Dedifferentiated amniotic fluid mesenchymal stem cell (primary cell): ENCODE measurements at regions not wholly inside any gene's neighbourhood (a gene's known extent, or its start where the extent isn't known, plus 50 kb on each side); places are given as distances from the start of the nearest gene placed in this dataset.

Experiments used
- DNase-seq: peaks from one replicate; pipeline ENCODE4 v3.0.0-alpha.2; 2016; ENCODE audit errors: extremely low spot score

- no peak for DNase-seq
Observed at GRCh38 chr11:112785149-112785548, 176.1 kb upstream of the NCAM1 start.

DNA sequence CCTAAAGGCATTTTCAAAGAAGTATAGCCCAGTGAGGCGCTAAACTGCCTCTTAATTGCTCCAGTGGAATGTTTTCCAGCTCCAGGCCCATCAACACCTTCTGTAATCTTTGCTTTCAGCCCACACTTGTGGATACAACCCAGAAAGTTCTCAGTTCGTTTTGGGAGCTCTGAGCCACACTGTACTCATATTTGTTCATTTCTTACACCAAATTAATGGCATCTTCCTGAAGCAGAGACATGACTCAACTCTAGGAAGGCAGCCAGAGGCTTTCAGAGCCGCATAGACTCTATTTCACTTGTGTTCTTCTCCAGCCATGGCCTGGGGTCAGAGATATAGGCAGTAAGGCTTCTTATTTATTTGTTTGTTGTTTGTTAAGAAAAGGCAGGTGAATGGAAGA, 175.5 kb upstream of the NCAM1 start:
- no peak for DNase-seq

GRCh38 chr11:112786196-112786595, 175.0 kb upstream of the NCAM1 start:
- no peak for DNase-seq

GRCh38 chr11:112786886-112787530, 174.2 kb upstream of the NCAM1 start:
- DNase-seq = no peak

GRCh38 chr11:112789481-112789880, 171.7 kb upstream of the NCAM1 start:
- no peak for DNase-seq

DNA sequence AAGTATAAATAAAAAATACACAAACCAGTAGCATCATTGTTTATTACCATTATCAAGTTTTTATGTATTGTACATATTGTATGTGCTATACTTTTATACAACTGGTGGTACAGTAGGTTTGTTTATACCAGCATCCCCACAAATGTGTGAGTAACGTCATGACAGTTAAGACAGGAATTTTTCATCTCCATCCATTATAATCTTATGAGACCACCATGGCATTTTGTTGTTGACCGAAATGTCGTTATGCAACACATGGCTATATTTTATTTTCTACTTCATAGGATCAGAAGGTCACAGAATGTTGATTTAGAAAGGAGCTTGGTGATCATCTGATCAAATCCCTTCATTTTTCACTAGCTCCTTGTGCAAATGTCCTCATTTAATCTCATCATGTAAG, 170.9 kb upstream of the NCAM1 start:
- DNase-seq = no peak

DNA sequence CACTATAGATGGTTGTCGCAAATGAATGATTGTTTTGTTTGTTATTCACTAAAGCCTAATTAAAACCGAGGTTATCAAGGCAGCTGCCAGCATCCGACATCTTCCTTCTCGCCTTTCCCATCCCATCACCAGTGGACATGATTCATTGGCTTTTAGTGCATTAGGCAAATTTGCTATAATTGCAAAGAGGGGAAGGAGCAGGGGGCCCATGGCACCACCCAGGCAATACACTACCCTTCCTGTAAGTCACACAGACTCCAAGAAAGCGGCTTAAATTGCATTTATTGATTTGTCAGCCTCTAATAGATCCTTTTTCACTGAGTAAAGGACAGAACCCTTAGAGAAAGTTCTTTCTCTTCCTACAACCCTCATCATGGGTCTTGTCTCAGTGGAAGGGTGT, 169.2 kb upstream of the NCAM1 start:
- no peak for DNase-seq

GRCh38 chr11:112793416-112793815, 167.8 kb upstream of the NCAM1 start:
- no peak for DNase-seq

DNA sequence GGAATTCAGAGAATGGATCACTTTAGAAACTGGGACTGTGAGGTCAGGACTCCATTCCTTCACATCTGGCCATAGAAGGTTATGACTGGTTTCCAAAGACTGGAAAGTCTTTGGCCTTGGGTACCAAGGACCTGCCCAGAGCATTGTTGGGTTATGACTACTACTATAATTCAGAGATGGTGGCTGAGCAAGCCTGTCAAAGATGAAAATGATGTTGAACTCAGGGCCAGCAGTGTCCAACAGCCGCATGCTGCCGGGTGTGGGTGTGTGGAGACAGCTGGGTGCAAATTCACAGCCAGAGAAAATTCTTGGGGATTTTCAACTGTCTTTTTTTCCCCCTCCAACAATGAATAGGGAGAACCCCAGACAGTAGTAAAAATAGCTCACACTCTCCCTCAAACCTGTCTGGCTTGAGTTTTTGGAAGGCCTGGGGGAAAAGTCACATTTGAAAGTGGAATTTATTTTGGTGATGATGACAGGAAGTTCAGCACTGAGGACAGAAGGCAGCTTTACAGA, 166.8 kb upstream of the NCAM1 start:
- no peak for DNase-seq

- no peak for DNase-seq
Observed at GRCh38 chr11:112795142-112795815, 165.9 kb upstream of the NCAM1 start.

GRCh38 chr11:112795911-112796649, 165.1 kb upstream of the NCAM1 start:
- no peak for DNase-seq

DNA sequence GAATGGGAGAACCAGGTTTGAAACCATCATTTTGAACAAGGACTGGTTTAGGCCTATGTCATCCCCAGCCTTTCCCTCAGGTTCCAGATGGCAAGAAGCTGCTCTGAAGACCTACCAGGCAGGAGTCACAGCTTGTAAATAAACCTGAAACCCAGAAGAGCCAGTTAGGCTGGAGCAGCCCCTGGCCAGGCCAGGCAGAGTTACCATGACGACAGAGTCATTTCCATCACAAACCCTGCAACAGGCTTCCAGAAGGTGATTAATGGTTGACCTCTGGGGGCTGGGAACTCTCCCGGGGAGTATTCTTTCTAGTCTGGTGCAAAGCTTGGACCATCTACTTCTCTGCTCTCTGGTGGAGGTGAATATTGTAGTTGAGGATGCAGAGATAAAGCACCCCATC, 164.1 kb upstream of the NCAM1 start:
- DNase-seq = no peak

DNA sequence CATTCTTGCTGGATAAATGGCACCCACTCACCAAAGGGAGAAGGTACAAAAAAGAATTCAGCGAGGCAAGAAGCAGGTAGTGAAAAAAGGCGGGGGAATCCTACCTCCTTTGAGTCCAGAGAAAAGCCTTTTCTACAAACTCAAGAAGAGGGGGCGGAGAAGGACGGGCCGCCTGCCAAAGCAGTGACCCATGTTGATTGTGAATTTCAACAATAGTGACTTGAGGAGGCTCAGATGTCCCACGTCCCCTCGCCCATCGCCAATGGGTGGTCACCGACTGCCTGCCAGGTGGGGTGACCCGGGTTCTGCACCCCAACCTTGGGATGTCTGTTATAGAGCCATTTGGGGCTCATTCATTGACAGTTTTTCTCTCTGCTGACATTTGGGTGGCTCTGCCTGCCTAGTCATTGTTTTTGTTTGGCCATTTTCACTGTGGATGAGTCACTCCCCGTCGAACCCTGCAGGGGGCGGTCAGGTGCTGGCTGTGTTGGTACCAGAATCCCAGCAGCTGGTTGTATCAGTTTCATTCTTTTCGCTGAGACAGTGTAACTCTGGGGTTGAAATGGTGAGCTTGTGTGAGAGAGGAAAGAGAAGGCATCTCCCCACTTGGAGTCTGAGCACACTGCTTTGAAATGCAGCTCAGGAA, 163.4 kb upstream of the NCAM1 start:
- no peak for DNase-seq

- DNase-seq = no peak
Observed at GRCh38 chr11:112801025-112801816, 160.0 kb upstream of the NCAM1 start.

GRCh38 chr11:112801817-112802088, 159.5 kb upstream of the NCAM1 start:
- no peak for DNase-seq

DNA sequence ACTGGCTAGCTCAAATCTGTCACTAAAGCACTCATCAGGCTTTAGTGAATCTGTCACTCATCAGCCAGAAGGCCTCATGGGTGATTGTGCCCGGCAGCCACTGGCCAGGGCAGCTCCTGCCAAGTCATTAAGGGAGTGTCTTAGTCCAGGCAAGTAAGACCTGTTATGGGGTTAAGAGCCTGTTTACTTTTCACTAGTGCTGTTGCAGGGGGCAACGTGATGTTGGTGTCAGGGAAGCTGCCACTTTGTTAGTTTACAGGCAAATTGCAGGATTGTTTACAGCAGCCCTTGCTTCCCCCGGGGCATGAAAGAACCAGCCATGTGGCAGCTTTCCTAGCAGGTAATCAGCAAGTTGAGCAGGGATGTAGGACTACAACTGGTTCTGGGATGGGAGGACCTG, 155.6 kb upstream of the NCAM1 start:
- DNase-seq = no peak

DNA sequence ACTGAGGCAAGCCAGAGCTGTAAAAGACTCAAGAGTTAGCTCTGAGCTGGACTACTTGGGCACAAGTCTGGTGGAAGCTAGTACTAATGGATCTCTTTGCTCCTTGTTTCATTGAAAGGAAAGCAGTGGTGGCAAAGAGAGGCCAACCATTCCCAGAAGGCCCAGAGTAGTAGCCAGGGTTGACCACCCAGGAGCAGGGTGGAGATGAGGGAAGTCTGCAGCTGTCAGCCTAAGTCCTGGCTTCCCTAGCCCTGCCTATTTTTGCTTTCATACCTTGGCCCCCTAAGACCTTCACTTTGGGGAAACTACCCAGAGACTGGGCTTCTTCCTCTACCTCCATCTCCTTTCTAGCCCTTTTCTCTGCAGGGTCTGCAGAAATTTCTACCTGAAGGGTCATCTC, 155.0 kb upstream of the NCAM1 start:
- no peak for DNase-seq

- no peak for DNase-seq
Observed at GRCh38 chr11:112806876-112807275, 154.3 kb upstream of the NCAM1 start.

- no peak for DNase-seq
Observed at GRCh38 chr11:112809429-112809828, 151.8 kb upstream of the NCAM1 start.

GRCh38 chr11:112810951-112811350, 150.3 kb upstream of the NCAM1 start:
- DNase-seq = no peak

DNA sequence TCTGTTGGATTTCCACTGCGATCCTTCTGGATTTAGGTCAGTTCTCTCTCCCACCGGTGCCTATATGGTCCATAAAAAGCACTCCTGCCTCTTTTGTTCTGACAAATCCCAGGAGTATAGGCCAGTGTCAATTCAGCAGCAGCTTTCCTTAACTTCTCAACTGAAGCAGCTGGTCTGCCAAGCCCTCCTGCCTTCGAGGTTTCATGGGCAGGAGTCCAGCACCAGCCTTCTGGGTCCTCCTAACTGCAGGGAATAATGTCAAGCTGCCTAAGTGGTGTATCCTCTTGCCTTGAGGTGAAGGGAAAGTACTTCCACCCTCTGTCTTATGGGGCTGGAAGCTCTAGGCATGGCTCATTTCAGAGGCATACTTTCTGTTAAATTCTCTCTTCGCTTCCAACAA, 149.4 kb upstream of the NCAM1 start:
- no peak for DNase-seq

- DNase-seq = no peak
Observed at GRCh38 chr11:112812729-112813128, 148.5 kb upstream of the NCAM1 start.
